Activated CD4-positive, alpha-beta T cell treated with anti-CD3 and anti-CD28 coated beads for 4 hours (primary cell): ENCODE measurements at regions not wholly inside any gene's neighbourhood (a gene's known extent, or its start where the extent isn't known, plus 50 kb on each side); places are given as distances from the start of the nearest gene placed in this dataset.

Experiments
- DNase-seq, 2 donors: peaks; one replicate each; pipeline ENCODE4 v3.0.0-alpha.2; 2020

GRCh38 chr12:40622246-40622838, 69.9 kb upstream of the CNTN1 start:
- DNase-seq, result peak in 1 of 2 donors; percentile 4

- no peak for DNase-seq
Measured at GRCh38 chr12:40632171-40632570, 60.1 kb upstream of the CNTN1 start.

- no peak for DNase-seq
Measured at GRCh38 chr12:40632933-40633332, 59.3 kb upstream of the CNTN1 start.

GRCh38 chr12:40634517-40635131, 57.6 kb upstream of the CNTN1 start:
- DNase-seq, result no peak

- no peak for DNase-seq
Measured at GRCh38 chr12:40635141-40635731, 57.0 kb upstream of the CNTN1 start.
